BLaER1 (cell line): ENCODE measurements at regions not wholly inside any gene's neighbourhood (a gene's known extent, or its start where the extent isn't known, plus 50 kb on each side); places are given as distances from the start of the nearest gene placed in this dataset.

Experiments
- H3K27ac ChIP-seq: shearing (Covaris generic); formaldehyde crosslinking; 2 replicates; pipeline ENCODE4 v1.8.1; 2022
- H3K27me3 ChIP-seq: shearing (Covaris generic); formaldehyde crosslinking; 2 replicates; pipeline ENCODE4 v1.8.1; 2022
- H3K36me3 ChIP-seq: shearing (Covaris generic); formaldehyde crosslinking; 2 replicates; pipeline ENCODE4 v1.8.1; 2022
- H3K4me1 ChIP-seq: shearing (Covaris generic); formaldehyde crosslinking; 2 replicates; pipeline ENCODE4 v1.8.1; 2022
- H3K4me2 ChIP-seq: shearing (Covaris generic); formaldehyde crosslinking; 2 replicates; pipeline ENCODE4 v1.8.1; 2022
- H3K4me3 ChIP-seq: shearing (Covaris generic); formaldehyde crosslinking; 2 replicates; pipeline ENCODE4 v1.8.1; 2022
- H3K9ac ChIP-seq: shearing (Covaris generic); formaldehyde crosslinking; 2 replicates; pipeline ENCODE4 v1.8.1; 2022
- H3K9me3 ChIP-seq: shearing (Covaris generic); formaldehyde crosslinking; 2 replicates; pipeline ENCODE4 v1.8.1; 2022
- H4K20me1 ChIP-seq: shearing (Covaris generic); formaldehyde crosslinking; 2 replicates; pipeline ENCODE4 v1.8.1; 2022
- Cebpa-rat ChIP-seq: shearing (Covaris generic); IDR thresholded peaks from 2 replicates; pipeline ENCODE4 v1.8.1; 2022

GRCh38 chr17:12510535-12510934 is 155.2 kb upstream of the MYOCD start:
- no peaks in the 10 kb centered on the region for H3K9me3 ChIP-seq
- no peaks in the 10 kb centered on the region for H3K27me3 ChIP-seq
- H3K4me3 ChIP-seq, result no peak overlapping the region
- H3K27ac ChIP-seq, result no peak overlapping the region
- no peaks in the 10 kb centered on the region for H3K36me3 ChIP-seq
- no peak overlapping the region for H3K9ac ChIP-seq
- no peaks in the 10 kb centered on the region for H4K20me1 ChIP-seq
- TF ChIP-seq Cebpa-rat, result no peak
- H3K4me2 ChIP-seq, result no peak overlapping the region
- no peaks in the 10 kb centered on the region for H3K4me1 ChIP-seq

- TF ChIP-seq Cebpa-rat, result no peak
- no peak overlapping the region for H3K9ac ChIP-seq
- H4K20me1 ChIP-seq, result no peaks in the 10 kb centered on the region
- no peaks in the 10 kb centered on the region for H3K36me3 ChIP-seq
- H3K27ac ChIP-seq, result no peak overlapping the region
- no peak overlapping the region for H3K4me2 ChIP-seq
- no peaks in the 10 kb centered on the region for H3K27me3 ChIP-seq
- no peaks in the 10 kb centered on the region for H3K4me1 ChIP-seq
- no peaks in the 10 kb centered on the region for H3K9me3 ChIP-seq
- H3K4me3 ChIP-seq, result no peak overlapping the region
Observed at GRCh38 chr17:12512694-12513355, 152.9 kb upstream of the MYOCD start.

- Histone ChIP-seq H3K4me2 (no peak overlapping the region), H3K9ac (no peak overlapping the region), H3K4me3 (no peak overlapping the region), H3K27ac (no peak overlapping the region), H3K27me3 (no peaks in the 10 kb centered on the region), H3K4me1 (no peaks in the 10 kb centered on the region), H3K9me3 (no peaks in the 10 kb centered on the region), H3K36me3 (no peaks in the 10 kb centered on the region), H4K20me1 (no peaks in the 10 kb centered on the region)
- TF ChIP-seq Cebpa-rat, result no peak
Observed at GRCh38 chr17:12514596-12514995, 151.1 kb upstream of the MYOCD start.

- Histone ChIP-seq H3K36me3 (no peaks in the 10 kb centered on the region), H4K20me1 (no peaks in the 10 kb centered on the region), H3K4me2 (no peak overlapping the region), H3K9ac (no peak overlapping the region), H3K9me3 (no peaks in the 10 kb centered on the region), H3K27me3 (no peaks in the 10 kb centered on the region), H3K27ac (no peak overlapping the region), H3K4me3 (no peak overlapping the region), H3K4me1 (no peaks in the 10 kb centered on the region)
- no peak for TF ChIP-seq Cebpa-rat
Observed at GRCh38 chr17:12519956-12520594, 145.6 kb upstream of the MYOCD start.

- TF ChIP-seq Cebpa-rat, result no peak
- H3K36me3 ChIP-seq, result no peaks in the 10 kb centered on the region
- no peaks in the 10 kb centered on the region for H4K20me1 ChIP-seq
- H3K9me3 ChIP-seq, result no peaks in the 10 kb centered on the region
- no peaks in the 10 kb centered on the region for H3K4me1 ChIP-seq
- no peak overlapping the region for H3K9ac ChIP-seq
- H3K4me2 ChIP-seq, result no peak overlapping the region
- H3K27me3 ChIP-seq, result no peaks in the 10 kb centered on the region
- H3K4me3 ChIP-seq, result no peak overlapping the region
- no peak overlapping the region for H3K27ac ChIP-seq
Observed at GRCh38 chr17:12521416-12521815, 144.3 kb upstream of the MYOCD start.

GRCh38 chr17:12522336-12522735 is 143.4 kb upstream of the MYOCD start:
- Histone ChIP-seq H3K36me3 (no peaks in the 10 kb centered on the region), H3K9me3 (no peaks in the 10 kb centered on the region), H3K9ac (no peak overlapping the region), H3K27me3 (no peaks in the 10 kb centered on the region), H3K4me1 (no peaks in the 10 kb centered on the region), H3K4me3 (no peak overlapping the region), H3K27ac (no peak overlapping the region), H4K20me1 (no peaks in the 10 kb centered on the region), H3K4me2 (no peak overlapping the region)
- TF ChIP-seq Cebpa-rat, result no peak

GRCh38 chr17:12522743-12523183 is 142.9 kb upstream of the MYOCD start:
- no peaks in the 10 kb centered on the region for H3K9me3 ChIP-seq
- no peaks in the 10 kb centered on the region for H3K4me1 ChIP-seq
- no peak overlapping the region for H3K9ac ChIP-seq
- H4K20me1 ChIP-seq, result no peaks in the 10 kb centered on the region
- no peaks in the 10 kb centered on the region for H3K36me3 ChIP-seq
- no peak overlapping the region for H3K4me3 ChIP-seq
- no peak overlapping the region for H3K27ac ChIP-seq
- H3K27me3 ChIP-seq, result no peaks in the 10 kb centered on the region
- no peak for TF ChIP-seq Cebpa-rat
- H3K4me2 ChIP-seq, result no peak overlapping the region

GRCh38 chr17:12523244-12523643 is 142.4 kb upstream of the MYOCD start:
- Histone ChIP-seq H3K27ac (no peak overlapping the region), H3K4me3 (no peak overlapping the region), H3K4me2 (no peak overlapping the region)

GRCh38 chr17:12528036-12528435 is 137.7 kb upstream of the MYOCD start:
- TF ChIP-seq Cebpa-rat, result no peak
- H3K4me2 ChIP-seq, result no peak overlapping the region
- H3K36me3 ChIP-seq, result no peaks in the 10 kb centered on the region
- H3K9ac ChIP-seq, result no peak overlapping the region
- no peaks in the 10 kb centered on the region for H3K4me1 ChIP-seq
- H3K9me3 ChIP-seq, result no peaks in the 10 kb centered on the region
- H3K4me3 ChIP-seq, result no peak overlapping the region
- no peak overlapping the region for H3K27ac ChIP-seq
- no peaks in the 10 kb centered on the region for H4K20me1 ChIP-seq
- no peaks in the 10 kb centered on the region for H3K27me3 ChIP-seq

More at GRCh38 chr17:12523244-12523643, 142.4 kb upstream of the MYOCD start:
- no peak for TF ChIP-seq Cebpa-rat
- Histone ChIP-seq H3K27me3 (no peaks in the 10 kb centered on the region), H4K20me1 (no peaks in the 10 kb centered on the region), H3K9me3 (no peaks in the 10 kb centered on the region), H3K36me3 (no peaks in the 10 kb centered on the region), H3K9ac (no peak overlapping the region), H3K4me1 (no peaks in the 10 kb centered on the region)

GRCh38 chr17:12530161-12530560 is 135.5 kb upstream of the MYOCD start:
- H3K9ac ChIP-seq, result no peak overlapping the region
- no peak for TF ChIP-seq Cebpa-rat

More at GRCh38 chr17:12530161-12530560, 135.5 kb upstream of the MYOCD start:
- Histone ChIP-seq H3K27ac (no peak overlapping the region), H3K27me3 (no peaks in the 10 kb centered on the region), H4K20me1 (no peaks in the 10 kb centered on the region), H3K4me2 (no peak overlapping the region), H3K4me1 (no peaks in the 10 kb centered on the region), H3K4me3 (no peak overlapping the region), H3K9me3 (no peaks in the 10 kb centered on the region), H3K36me3 (no peaks in the 10 kb centered on the region)
